NCI-H146 treated with DMSO at 0.1 percent for 48 hours (cell line): ENCODE measurements at regions not wholly inside any gene's neighbourhood (a gene's known extent, or its start where the extent isn't known, plus 50 kb on each side); places are given as distances from the start of the nearest gene placed in this dataset.

Source experiments
- DNase-seq: peaks from one replicate; lab custom pipeline; 2025; ENCODE audit not compliant: unreplicated experiment; lab: John Stamatoyannopoulos, UW

GRCh38 chr16:9366048-9366969 lies 274.9 kb downstream of the HAPSTR1 start:
- no peak for DNase-seq

GRCh38 chr16:9370061-9370491 lies 278.6 kb downstream of the HAPSTR1 start:
- no peak for DNase-seq

GRCh38 chr16:9371713-9372448 lies 280.4 kb downstream of the HAPSTR1 start:
- DNase-seq: no peak

GRCh38 chr16:9372934-9373890 lies 281.8 kb downstream of the HAPSTR1 start:
- no peak for DNase-seq

GRCh38 chr16:9374061-9374460 lies 282.6 kb downstream of the HAPSTR1 start:
- no peak for DNase-seq

GRCh38 chr16:9378876-9379275 lies 287.4 kb downstream of the HAPSTR1 start:
- DNase-seq: no peak

GRCh38 chr16:9380221-9380620 lies 288.8 kb downstream of the HAPSTR1 start:
- DNase-seq: no peak

- DNase-seq: no peak
These were observed 290.0 kb downstream of the HAPSTR1 start for GRCh38 chr16:9381399-9381798.

- DNase-seq: no peak
These were observed 290.5 kb downstream of the HAPSTR1 start for GRCh38 chr16:9381905-9382304.

GRCh38 chr16:9383281-9383680 lies 291.8 kb downstream of the HAPSTR1 start:
- DNase-seq: no peak

GRCh38 chr16:9384141-9384540 lies 292.7 kb downstream of the HAPSTR1 start:
- DNase-seq: no peak

GRCh38 chr16:9389543-9390207 lies 298.2 kb downstream of the HAPSTR1 start:
- DNase-seq: no peak

- DNase-seq: no peak
These were observed 301.5 kb downstream of the HAPSTR1 start for GRCh38 chr16:9392956-9393355.

- DNase-seq: no peak
These were observed 302.1 kb downstream of the HAPSTR1 start for GRCh38 chr16:9393591-9393990.

- DNase-seq: no peak
These were observed 304.5 kb downstream of the HAPSTR1 start for GRCh38 chr16:9395958-9396359.

- DNase-seq: no peak
These were observed 308.1 kb downstream of the HAPSTR1 start for GRCh38 chr16:9399573-9399972.

- no peak for DNase-seq
These were observed 309.7 kb downstream of the HAPSTR1 start for GRCh38 chr16:9401173-9401572.

GRCh38 chr16:9402293-9402860 lies 310.9 kb downstream of the HAPSTR1 start:
- DNase-seq: no peak

GRCh38 chr16:9404811-9405210 lies 313.4 kb downstream of the HAPSTR1 start:
- DNase-seq: no peak
